ENCODE measurements at regions not wholly inside any gene's neighbourhood (a gene's known extent, or its start where the extent isn't known, plus 50 kb on each side); places are given as distances from the start of the nearest gene placed in this dataset.

DNA sequence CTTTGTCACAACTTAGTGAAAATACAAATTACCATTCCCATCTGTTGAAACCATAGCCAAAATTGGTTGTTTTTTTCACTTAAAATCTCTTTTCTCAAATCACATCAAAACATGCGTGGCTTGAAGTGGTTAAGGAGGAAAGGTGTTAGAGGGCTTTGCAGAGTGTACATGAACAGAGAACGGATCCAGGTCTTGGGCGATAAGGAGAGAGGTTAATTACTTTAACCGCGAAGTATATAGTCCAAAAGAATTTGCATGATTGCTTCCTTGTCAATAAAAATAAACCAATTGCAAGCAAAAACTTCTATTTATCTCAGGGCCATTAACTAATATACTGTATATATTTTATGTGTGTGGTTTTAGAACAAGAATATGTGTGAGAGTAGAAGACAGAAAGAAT is 813.9 kb upstream of the SORCS1 start:
- no peak for TF ChIP-seq EZH2 (IDR thresholded peaks at IDR 0.05; ENCODE audit: low read depth)
- TF ChIP-seq, protein P1, sequence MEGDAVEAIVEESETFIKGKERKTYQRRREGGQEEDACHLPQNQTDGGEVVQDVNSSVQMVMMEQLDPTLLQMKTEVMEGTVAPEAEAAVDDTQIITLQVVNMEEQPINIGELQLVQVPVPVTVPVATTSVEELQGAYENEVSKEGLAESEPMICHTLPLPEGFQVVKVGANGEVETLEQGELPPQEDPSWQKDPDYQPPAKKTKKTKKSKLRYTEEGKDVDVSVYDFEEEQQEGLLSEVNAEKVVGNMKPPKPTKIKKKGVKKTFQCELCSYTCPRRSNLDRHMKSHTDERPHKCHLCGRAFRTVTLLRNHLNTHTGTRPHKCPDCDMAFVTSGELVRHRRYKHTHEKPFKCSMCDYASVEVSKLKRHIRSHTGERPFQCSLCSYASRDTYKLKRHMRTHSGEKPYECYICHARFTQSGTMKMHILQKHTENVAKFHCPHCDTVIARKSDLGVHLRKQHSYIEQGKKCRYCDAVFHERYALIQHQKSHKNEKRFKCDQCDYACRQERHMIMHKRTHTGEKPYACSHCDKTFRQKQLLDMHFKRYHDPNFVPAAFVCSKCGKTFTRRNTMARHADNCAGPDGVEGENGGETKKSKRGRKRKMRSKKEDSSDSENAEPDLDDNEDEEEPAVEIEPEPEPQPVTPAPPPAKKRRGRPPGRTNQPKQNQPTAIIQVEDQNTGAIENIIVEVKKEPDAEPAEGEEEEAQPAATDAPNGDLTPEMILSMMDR (conservative IDR thresholded peaks at IDR 0.05): no peak

All from PC-9 (cell line).